ENCODE measurements at regions not wholly inside any gene's neighbourhood (a gene's known extent, or its start where the extent isn't known, plus 50 kb on each side); places are given as distances from the start of the nearest gene placed in this dataset.

DNA sequence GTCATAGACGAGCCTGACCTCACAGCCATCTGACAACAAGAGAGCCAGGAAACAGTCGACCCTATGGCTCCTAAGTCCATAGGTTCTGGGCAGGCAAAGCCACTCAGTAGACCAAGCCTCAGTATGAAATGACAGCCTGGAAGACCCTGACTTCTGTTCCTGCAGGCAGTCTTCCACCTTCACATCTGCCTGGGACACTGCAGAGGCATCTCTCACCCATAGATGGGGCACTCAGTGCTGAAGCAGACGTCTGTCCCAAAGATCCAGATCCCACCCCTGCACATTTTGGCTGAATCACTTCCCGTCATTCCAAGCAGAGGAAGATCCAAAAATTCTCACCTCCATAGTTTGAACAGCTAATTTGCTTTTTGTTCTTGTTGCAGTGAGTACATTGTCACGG, 139.3 kb upstream of the ZNF507 start:
- H3K4me1 ChIP-seq: no peaks in the 10 kb centered on the region
- no peak for DNase-seq
- no peaks in the 10 kb centered on the region for H3K27me3 ChIP-seq
- peaks cover 0 to 3% (median 0%) of the 10 kb centered on the region in 3 donors for H3K9me3 ChIP-seq
- TF ChIP-seq, protein P1, sequence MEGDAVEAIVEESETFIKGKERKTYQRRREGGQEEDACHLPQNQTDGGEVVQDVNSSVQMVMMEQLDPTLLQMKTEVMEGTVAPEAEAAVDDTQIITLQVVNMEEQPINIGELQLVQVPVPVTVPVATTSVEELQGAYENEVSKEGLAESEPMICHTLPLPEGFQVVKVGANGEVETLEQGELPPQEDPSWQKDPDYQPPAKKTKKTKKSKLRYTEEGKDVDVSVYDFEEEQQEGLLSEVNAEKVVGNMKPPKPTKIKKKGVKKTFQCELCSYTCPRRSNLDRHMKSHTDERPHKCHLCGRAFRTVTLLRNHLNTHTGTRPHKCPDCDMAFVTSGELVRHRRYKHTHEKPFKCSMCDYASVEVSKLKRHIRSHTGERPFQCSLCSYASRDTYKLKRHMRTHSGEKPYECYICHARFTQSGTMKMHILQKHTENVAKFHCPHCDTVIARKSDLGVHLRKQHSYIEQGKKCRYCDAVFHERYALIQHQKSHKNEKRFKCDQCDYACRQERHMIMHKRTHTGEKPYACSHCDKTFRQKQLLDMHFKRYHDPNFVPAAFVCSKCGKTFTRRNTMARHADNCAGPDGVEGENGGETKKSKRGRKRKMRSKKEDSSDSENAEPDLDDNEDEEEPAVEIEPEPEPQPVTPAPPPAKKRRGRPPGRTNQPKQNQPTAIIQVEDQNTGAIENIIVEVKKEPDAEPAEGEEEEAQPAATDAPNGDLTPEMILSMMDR (IDR thresholded peaks at IDR 0.05): no peak
- no peak for TF ChIP-seq POLR2A (IDR thresholded peaks at IDR 0.05)
- 48 to 66% methylated on average over 4 to 5 of the region's 5 CpGs for WGBS, 2 donors
- no peak overlapping the region for H3K4me3 ChIP-seq
- intact Hi-C loops (cut with DNase I): no loop called here
- no peaks in the 10 kb centered on the region for H3K36me3 ChIP-seq
- no peak overlapping the region for H3K27ac ChIP-seq

DNA sequence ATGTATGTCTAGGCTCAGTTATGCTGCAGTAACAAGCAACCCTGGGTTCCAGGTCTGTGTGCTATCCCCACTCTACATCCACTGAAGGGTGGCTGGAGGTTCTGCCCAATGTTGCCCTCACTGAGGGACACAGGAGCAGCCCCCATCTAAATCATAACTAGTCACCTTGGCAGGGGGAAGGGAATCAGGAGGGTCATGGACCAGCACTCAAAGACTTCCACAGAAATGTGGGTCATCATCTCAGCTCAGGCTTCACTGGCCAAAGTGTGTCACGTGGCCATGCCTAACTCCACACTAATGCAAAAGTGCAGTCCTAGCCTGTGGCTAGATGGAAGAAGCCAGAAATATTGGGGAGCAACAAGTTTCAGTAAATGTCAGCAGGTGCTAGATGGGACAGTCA, 137.3 kb upstream of the ZNF507 start:
- no peaks in the 10 kb centered on the region for H3K4me1 ChIP-seq
- no peak for DNase-seq
- H3K4me3 ChIP-seq: no peak overlapping the region
- no peaks in the 10 kb centered on the region for H3K36me3 ChIP-seq
- 17% methylated on average over 1 of the region's 1 CpG; no CpG with 5 or more reads in 1 of the 2 donors for WGBS, 2 donors
- H3K27me3 ChIP-seq: no peaks in the 10 kb centered on the region
- peaks cover 0 to 8% (median 3%) of the 10 kb centered on the region in 3 donors for H3K9me3 ChIP-seq
- no peak overlapping the region for H3K27ac ChIP-seq
- TF ChIP-seq POLR2A (IDR thresholded peaks at IDR 0.05): no peak
- TF ChIP-seq, protein P1 (IDR thresholded peaks at IDR 0.05): no peak
- intact Hi-C loops (cut with DNase I): no loop called here

DNA sequence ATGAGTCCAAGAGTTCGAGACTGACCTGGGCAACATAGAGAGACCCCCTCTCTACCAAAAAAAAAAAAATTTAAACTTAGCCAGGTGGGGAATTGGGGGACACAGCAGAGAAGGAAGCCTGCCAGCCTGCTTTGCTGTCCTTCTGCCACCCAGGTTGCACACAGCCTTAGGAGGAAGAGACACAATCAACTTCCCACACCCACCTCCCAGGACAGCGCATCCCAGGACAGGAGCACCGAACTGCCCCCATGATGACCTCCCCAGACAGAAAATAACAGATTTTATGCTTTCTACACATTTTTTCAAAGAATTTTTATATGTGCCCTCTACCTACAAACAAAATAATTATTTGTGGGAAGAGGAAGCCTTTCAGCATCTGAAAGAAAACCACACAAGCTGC, 126.0 kb upstream of the ZNF507 start:
- no peak for TF ChIP-seq POLR2A (IDR thresholded peaks at IDR 0.05)
- TF ChIP-seq, protein P1 (IDR thresholded peaks at IDR 0.05): no peak
- Histone ChIP-seq H3K4me3 (no peak overlapping the region), H3K36me3 (no peaks in the 10 kb centered on the region), H3K27ac (no peak overlapping the region), H3K4me1 (peaks cover 0 to 4% (median 0%) of the 10 kb centered on the region in 3 donors), H3K9me3 (no peaks in the 10 kb centered on the region), H3K27me3 (peaks cover 0 to 19% (median 2%) of the 10 kb centered on the region in 4 donors)
- no peak for DNase-seq
- 87 to 93% methylated on average over 3 of the region's 3 CpGs for WGBS, 2 donors
- intact Hi-C loops (cut with DNase I): no loop called here

DNA sequence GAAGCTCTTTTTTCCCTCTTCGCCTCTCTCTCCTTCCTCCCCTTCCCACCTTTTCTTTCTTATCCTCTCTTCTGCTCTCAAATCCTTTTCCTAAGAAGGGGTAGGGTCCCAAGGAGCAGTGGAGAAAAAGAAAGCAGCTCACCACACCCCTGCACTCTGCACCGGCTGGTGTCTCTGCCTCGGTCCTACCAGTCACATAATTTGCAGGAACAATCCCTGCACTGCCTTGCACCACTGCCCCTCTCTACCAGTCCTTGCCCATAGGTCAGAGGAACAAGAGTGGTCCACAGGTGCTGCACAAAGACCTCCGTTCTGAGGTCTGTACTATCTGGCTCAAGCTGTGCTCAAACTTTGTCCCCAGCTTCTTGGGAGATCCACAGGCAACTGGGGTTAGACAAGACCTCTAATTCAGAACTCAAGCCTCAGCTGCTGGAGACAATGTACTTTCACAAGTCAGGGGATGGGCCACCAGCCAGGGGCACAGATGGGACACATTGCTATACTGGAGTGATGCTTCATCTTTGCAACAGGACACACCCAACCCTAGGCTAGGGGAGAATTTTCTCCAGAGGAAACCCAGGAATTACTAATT, 125.4 kb upstream of the ZNF507 start:
- no peak for DNase-seq
- TF ChIP-seq POLR2A (IDR thresholded peaks at IDR 0.05): no peak
- TF ChIP-seq, protein P1 (IDR thresholded peaks at IDR 0.05): no peak
- Histone ChIP-seq H3K4me3 (no peak overlapping the region), H3K36me3 (no peaks in the 10 kb centered on the region), H3K27me3 (peaks cover 0 to 25% (median 2%) of the 10 kb centered on the region in 4 donors), H3K27ac (no peak overlapping the region), H3K4me1 (peaks cover 0 to 10% (median 0%) of the 10 kb centered on the region in 3 donors), H3K9me3 (no peaks in the 10 kb centered on the region)
- intact Hi-C loops (cut with DNase I): loop anchor here (10.0 kb wide), 1 partner anchor 1535 kb away; no protein-coding TSS in a partner anchor
- WGBS, 2 donors: 57 to 82% methylated on average over 4 of the region's 4 CpGs

DNA sequence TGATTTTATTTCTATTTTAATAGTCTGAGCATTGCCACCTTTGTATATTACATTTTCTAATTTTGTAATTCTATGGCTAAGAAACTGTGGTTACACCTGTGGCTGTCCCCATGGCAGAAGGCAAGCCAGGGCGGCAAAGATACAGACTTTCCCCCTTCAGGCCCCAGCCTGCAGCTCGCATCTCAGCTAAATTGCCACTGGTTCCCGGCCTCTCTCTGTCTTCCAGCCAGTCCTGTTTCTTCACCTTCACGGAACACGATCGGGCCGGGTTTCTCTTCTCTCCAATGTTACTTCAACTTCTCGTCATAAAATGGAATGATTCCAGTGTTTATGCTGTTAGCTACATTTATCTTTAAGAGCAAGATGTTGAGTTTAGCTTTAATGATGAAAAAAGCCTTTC, 124.5 kb upstream of the ZNF507 start:
- Histone ChIP-seq H3K9me3 (no peaks in the 10 kb centered on the region), H3K27ac (no peak overlapping the region), H3K4me1 (peaks cover 0 to 10% (median 0%) of the 10 kb centered on the region in 3 donors), H3K36me3 (no peaks in the 10 kb centered on the region), H3K27me3 (peaks cover 0 to 34% (median 2%) of the 10 kb centered on the region in 4 donors), H3K4me3 (no peak overlapping the region)
- no peak for DNase-seq
- TF ChIP-seq POLR2A (IDR thresholded peaks at IDR 0.05): no peak
- TF ChIP-seq, protein P1 (IDR thresholded peaks at IDR 0.05): no peak
- intact Hi-C loops (cut with DNase I): loop anchor here (10.0 kb wide), 1 partner anchor 1536 kb away; no protein-coding TSS in a partner anchor
- 68 to 83% methylated on average over 8 of the region's 8 CpGs for WGBS, 2 donors
